ENCODE measurements at regions not wholly inside any gene's neighbourhood (a gene's known extent, or its start where the extent isn't known, plus 50 kb on each side); places are given as distances from the start of the nearest gene placed in this dataset.

DNA sequence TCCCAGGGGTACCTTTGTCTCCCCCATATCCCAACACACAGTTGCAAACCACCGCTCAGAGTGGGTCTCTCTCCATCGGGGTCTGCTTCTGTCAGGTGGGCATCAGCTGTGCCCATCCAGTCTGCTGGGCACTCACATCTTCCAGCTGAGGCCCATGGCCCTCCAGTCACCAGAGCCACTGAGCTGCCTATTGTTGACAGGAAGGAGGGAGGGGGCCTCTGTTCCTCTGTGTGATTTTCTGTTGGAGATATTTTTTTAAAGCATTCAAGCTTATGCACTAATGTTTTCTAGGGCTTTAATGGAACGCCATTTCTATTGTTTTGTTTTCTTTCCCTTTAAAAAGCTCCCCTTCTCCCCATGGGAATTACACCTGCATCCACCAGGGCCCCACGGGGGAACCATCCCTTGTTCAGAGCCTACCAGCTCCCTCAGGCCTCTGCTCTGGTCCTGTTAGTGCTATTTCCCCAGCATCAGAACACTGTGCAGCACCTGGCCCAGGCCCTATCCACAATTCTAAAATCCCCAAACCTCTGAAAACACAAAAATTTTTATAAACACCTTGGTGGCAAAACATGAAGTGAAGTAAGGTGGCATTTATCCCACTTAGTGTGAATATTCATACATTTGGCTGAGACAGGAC, 326.2 kb downstream of the CD83 start:
- H2AFZ ChIP-seq (ENCODE audit: low read length) = peak overlapping the region; percentile 9
- H3K4me1 ChIP-seq (ENCODE audit: insufficient read depth, low read length, poor library complexity, severe bottlenecking) = peaks cover 15% of the 10 kb centered on the region
- peak overlapping the region; percentile 9 for H3K4me2 ChIP-seq (ENCODE audit: low read length)
- H3K79me2 ChIP-seq (ENCODE audit: insufficient read depth, low read depth, low read length) = no peaks in the 10 kb centered on the region
- no peak overlapping the region for H3K27ac ChIP-seq (ENCODE audit: low read depth, low read length, poor library complexity, severe bottlenecking)
- no peaks in the 10 kb centered on the region for H3K9me2 ChIP-seq (ENCODE audit: insufficient read depth, low read length)
- H3K36me3 ChIP-seq (ENCODE audit: insufficient read depth, low read length) = no peaks in the 10 kb centered on the region
- intact Hi-C loops (cut with micrococcal nuclease; ENCODE audit: unreplicated experiment) = no loop called here
- H4K20me1 ChIP-seq (ENCODE audit: insufficient read depth, low read length) = no peaks in the 10 kb centered on the region
- ChIA-PET CTCF (ENCODE audit: unreplicated experiment) (interaction anchor here (0.6 kb wide), 1 partner anchor 788 kb away, joined by 5 read pairs; no protein-coding TSS in a partner anchor), POLR2A (interaction anchor here (0.8 kb wide), 1 partner anchor 25 kb away, joined by 3 read pairs; no protein-coding TSS in a partner anchor)
- BruUV-seq (replicated peaks) = no TSS peak
- peaks cover 13% of the 10 kb centered on the region; the same call in 1 of the 2 replicates for H3K9me3 ChIP-seq (ENCODE audit: low read length)
- TF ChIP-seq, protein P1, sequence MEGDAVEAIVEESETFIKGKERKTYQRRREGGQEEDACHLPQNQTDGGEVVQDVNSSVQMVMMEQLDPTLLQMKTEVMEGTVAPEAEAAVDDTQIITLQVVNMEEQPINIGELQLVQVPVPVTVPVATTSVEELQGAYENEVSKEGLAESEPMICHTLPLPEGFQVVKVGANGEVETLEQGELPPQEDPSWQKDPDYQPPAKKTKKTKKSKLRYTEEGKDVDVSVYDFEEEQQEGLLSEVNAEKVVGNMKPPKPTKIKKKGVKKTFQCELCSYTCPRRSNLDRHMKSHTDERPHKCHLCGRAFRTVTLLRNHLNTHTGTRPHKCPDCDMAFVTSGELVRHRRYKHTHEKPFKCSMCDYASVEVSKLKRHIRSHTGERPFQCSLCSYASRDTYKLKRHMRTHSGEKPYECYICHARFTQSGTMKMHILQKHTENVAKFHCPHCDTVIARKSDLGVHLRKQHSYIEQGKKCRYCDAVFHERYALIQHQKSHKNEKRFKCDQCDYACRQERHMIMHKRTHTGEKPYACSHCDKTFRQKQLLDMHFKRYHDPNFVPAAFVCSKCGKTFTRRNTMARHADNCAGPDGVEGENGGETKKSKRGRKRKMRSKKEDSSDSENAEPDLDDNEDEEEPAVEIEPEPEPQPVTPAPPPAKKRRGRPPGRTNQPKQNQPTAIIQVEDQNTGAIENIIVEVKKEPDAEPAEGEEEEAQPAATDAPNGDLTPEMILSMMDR (conservative IDR thresholded peaks at IDR 0.05; ENCODE audit: low read length) = no peak
- no peak for TF ChIP-seq EZH2phosphoT487 (IDR thresholded peaks at IDR 0.05; ENCODE audit: borderline replicate concordance, low read depth, low read length)
- peak; percentile 17 for DNase-seq (ENCODE audit: low spot score)
- no peak overlapping the region for H3K4me3 ChIP-seq (ENCODE audit: low read depth, low read length, poor library complexity, severe bottlenecking)

DNA sequence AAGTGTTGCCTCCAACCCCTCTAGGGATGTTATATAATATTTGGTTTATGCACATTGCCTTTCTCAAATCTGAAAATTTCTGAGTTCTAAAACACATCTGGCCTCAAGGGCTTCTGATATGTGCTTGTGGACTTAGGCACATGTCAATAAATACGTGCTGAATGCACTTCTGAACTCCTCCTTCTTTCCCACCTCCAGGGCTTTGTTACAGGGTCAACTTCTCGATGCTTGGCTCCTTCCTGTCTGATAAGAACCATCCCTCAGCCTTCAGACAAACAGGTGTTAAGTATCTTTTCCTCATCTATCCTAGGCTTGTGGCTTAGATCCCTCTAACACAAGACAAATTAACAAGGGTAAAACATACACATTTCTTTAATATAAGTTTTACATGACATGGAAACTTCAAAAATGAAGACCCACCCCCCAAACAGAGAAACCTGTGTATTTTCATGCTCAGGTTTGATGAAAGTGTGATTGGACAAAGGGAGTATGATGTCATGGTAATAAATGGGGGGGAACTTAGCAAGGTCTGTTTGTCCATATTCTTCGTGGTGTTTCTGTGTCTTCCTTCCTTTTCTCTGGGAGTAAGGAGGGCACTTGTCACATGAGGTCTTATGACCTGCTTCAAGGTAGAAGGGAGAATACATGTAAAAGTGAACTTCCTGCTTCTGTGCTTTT, 326.9 kb downstream of the CD83 start:
- CTCF ChIA-PET (ENCODE audit: unreplicated experiment) = no interaction called here
- BruUV-seq (replicated peaks) = no TSS peak
- POLR2A ChIA-PET = interaction anchor here (0.8 to 1.0 kb wide), 2 partner anchors 11 to 25 kb away, joined by 3 to 4 read pairs; no protein-coding TSS in a partner anchor

More for the DNA sequence above, 326.9 kb downstream of the CD83 start:
- Histone ChIP-seq H4K20me1 (ENCODE audit: insufficient read depth, low read length) (no peaks in the 10 kb centered on the region), H3K9me3 (ENCODE audit: low read length) (peaks cover 13% of the 10 kb centered on the region; the same call in 1 of the 2 replicates), H3K4me1 (ENCODE audit: insufficient read depth, low read length, poor library complexity, severe bottlenecking) (peaks cover 15% of the 10 kb centered on the region), H3K27ac (ENCODE audit: low read depth, low read length, poor library complexity, severe bottlenecking) (no peak overlapping the region), H3K4me2 (ENCODE audit: low read length) (peak overlapping the region; percentile 9; the same call in 1 of the 2 replicates), H3K79me2 (ENCODE audit: insufficient read depth, low read depth, low read length) (no peaks in the 10 kb centered on the region), H3K36me3 (ENCODE audit: insufficient read depth, low read length) (no peaks in the 10 kb centered on the region), H2AFZ (ENCODE audit: low read length) (peak overlapping the region; percentile 9; the same call in 1 of the 2 replicates), H3K9me2 (ENCODE audit: insufficient read depth, low read length) (no peaks in the 10 kb centered on the region), H3K4me3 (ENCODE audit: low read depth, low read length, poor library complexity, severe bottlenecking) (no peak overlapping the region)
- DNase-seq (ENCODE audit: low spot score) = no peak
- intact Hi-C loops (cut with micrococcal nuclease; ENCODE audit: unreplicated experiment) = no loop called here
- TF ChIP-seq, protein P1 (conservative IDR thresholded peaks at IDR 0.05; ENCODE audit: low read length) = no peak
- TF ChIP-seq EZH2phosphoT487 (IDR thresholded peaks at IDR 0.05; ENCODE audit: borderline replicate concordance, low read depth, low read length) = no peak
